ENCODE measurements at regions not wholly inside any gene's neighbourhood (a gene's known extent, or its start where the extent isn't known, plus 50 kb on each side); places are given as distances from the start of the nearest gene placed in this dataset.
"Not testable (repeated sequence)": the region's sequence is repeated elsewhere in the genome, so short reads cannot be mapped to it uniquely, and the experiment has no call there.

GRCh38 chr18:57954935-57955334 is 89.1 kb upstream of the NEDD4L start:
- DNase-seq (ENCODE audit: low read depth), result no peak

GRCh38 chr18:57953883-57954282 is 90.1 kb upstream of the NEDD4L start:
- no peak for DNase-seq (ENCODE audit: low read depth)

- no peak for DNase-seq (ENCODE audit: low read depth)
Measured at GRCh38 chr18:57951999-57952774, 91.8 kb upstream of the NEDD4L start.

DNA sequence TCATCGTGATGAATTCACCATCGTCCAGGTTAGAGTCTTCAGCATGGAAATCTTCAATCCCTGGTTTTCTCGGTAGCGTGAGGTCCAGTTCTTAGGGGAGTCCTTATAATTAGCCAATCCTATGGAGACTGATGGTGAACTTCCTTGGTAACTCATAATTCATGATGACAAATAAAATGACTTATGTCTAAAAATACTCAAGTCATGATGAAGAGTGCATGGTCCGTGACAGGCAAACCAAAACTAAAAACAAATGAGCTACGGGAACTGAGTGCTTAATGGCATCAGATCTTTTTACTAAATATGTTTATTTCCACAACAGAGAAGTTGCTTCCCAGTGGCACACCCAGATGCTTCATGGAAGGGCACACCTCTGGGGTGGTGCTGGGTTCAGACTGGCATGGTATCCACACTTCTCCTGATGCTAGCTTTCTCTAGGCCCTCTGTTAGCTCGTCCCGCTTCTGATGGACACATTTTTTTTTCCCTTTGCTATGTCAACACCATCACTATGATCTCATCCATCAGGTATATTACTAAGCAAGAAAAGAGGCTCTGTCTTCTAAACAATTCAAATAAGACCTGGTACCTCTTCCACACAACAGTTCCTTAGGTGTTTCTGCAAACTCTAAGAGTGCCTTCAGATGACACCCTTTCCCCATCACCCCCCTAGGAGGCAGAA is 92.8 kb upstream of the NEDD4L start:
- DNase-seq (ENCODE audit: low read depth), result no peak

DNA sequence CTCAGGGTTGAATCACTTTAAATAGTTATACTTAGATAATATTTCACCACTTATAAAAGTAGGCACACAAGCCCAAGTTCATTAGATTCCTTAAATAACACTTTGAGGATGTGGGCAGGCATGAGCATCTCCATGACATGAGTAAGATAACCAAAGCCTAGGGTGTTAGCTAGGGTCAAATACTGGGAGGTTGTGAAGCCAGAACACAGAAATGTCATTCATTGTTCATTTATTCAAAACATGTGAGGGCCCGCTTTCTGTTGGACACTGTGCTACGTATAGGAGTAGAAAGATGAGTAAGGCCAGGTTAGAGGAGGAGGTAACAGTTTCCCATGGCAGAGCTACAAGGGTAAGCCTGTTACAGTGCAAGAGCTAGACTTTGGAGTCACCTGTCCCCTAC is 93.5 kb upstream of the NEDD4L start:
- DNase-seq (ENCODE audit: low read depth), result peak; percentile 41

DNA sequence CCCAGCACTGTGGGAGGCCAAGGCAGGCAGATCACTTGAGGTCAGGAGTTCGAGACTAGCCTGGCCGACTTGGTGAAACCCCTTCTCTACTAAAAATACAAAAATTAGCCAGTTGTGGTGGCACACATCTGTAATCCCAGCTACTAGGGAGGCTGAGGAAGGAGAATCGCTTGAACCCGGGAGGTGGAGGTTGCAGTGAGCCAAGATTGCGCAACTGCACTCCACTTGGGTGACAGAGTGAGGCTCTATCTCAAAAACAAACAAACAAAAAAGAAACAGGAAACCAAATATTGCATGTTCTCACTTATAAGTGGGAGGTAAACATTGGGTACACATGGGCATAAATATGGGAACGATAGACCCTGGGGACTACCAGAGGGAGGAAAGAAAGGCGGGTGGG is 94.7 kb upstream of the NEDD4L start:
- not testable (repeated sequence) for DNase-seq (ENCODE audit: low read depth)

- DNase-seq (ENCODE audit: low read depth), result no peak
Measured at GRCh38 chr18:57947117-57947516, 96.9 kb upstream of the NEDD4L start.

DNA sequence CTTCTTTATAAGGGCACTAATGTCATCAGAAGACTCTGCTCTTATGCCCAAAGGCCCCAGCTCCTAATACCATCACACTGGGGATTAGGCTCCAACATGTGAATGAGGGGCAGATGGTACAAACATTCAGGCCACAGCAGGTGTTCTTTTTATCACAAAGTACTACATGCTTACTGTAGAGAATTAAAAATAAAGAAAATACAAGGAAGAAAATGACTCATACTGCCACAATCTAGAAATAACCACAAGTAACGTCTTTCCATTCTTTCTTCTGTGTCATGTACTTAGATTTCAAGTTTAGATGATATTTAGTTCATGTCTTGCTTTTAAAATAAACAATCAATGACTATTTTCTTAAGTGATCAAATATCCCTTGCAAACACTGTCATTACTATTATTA is 100.3 kb upstream of the NEDD4L start:
- DNase-seq (ENCODE audit: low read depth), result peak; percentile 81

DNA sequence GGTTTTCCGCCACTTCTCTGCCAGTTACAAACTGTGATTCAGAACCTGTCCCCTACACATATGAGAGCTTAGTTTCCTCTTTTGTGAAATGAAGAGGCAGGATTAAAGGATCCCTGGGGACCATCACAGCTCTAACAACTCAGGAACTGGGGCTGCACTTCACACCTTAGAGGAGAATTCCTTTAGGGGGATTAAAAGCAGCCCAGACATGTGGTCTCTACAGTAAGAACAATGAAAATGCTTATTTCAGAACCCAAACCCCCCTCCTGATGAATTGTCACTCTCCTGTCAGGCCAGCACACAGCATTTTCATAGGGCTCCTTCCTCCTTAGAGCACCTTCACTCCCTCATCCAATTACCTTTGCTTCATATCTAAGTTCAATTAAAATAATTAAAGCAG is 101.5 kb upstream of the NEDD4L start:
- no peak for DNase-seq (ENCODE audit: low read depth)

DNA sequence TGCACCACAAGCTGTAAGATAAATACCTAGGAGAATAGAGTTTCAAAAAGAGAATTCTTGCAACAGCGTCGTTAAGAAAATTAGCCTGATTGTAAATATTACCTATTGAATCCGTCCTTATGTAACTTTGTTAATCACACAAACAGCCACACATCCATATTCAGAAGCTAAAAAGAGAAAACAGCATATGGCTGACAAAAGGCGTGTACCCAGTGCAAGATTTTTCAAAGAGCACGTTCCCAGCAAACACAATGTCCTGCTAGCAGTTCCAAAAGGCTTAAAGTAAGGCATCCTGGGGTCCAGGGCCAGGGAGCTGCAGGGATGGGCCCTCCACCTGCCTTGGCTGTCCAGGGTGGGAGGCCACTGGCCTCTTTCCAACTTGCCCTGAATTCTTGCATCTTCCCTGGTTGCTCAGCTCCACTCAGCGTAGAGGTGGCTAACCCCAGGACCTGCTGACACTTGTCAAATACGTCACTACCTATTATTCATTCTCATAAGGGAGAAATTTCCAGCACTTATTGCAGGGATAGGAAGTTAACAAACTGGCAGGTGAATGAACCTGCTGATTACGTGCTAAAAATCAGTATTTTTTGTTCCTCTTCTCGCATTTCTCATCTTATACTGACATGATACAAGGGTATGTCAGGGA is 102.1 kb upstream of the NEDD4L start:
- no peak for DNase-seq (ENCODE audit: low read depth)

- no peak for DNase-seq (ENCODE audit: low read depth)
Measured at GRCh38 chr18:57940166-57940660, 103.8 kb upstream of the NEDD4L start.

DNA sequence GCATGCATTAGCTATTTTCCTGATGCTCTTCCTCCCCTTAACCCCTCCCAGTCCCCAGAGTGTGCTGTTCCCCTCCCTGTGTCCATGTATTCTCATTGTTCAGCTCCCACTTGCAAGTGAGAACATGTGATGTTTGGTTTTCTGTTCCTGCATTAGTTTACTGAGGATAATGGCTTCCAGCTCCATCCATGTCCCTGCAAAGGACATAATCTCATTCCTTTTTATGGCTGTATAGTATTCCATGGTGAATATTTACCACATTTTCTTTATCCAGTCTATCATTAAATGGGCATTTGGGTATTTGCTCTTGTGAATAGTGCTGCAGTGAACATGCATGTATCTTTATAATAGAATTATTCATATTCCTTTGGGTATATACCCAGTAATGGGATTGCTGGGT is 109.7 kb upstream of the NEDD4L start:
- DNase-seq (ENCODE audit: low read depth), result not testable (repeated sequence)

GRCh38 chr18:57931038-57931437 is 113.0 kb upstream of the NEDD4L start:
- DNase-seq (ENCODE audit: low read depth), result no peak

- no peak for DNase-seq (ENCODE audit: low read depth)
Measured at GRCh38 chr18:57930476-57930875, 113.5 kb upstream of the NEDD4L start.

GRCh38 chr18:57929922-57930321 is 114.1 kb upstream of the NEDD4L start:
- DNase-seq (ENCODE audit: low read depth), result no peak

DNA sequence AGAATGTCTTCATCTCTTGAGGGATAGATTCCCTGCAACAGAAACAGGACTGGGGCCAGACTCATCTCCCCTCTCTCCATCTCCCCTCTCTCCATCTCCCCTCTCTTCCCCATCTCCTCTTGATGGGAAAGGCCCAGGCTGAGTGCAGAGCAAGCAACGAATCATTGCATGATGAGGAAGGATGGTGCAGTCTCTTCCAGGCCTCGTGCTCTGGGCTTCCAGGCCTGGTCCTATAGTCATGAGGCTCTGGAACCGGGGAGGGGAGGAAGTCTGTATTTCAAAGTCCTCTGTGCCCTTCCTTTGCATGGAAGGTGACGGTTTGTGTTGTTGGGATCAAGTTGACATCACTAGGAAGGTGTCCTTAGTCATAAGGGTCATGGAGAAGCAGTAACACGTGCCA is 115.6 kb upstream of the NEDD4L start:
- no peak for DNase-seq (ENCODE audit: low read depth)

DNA sequence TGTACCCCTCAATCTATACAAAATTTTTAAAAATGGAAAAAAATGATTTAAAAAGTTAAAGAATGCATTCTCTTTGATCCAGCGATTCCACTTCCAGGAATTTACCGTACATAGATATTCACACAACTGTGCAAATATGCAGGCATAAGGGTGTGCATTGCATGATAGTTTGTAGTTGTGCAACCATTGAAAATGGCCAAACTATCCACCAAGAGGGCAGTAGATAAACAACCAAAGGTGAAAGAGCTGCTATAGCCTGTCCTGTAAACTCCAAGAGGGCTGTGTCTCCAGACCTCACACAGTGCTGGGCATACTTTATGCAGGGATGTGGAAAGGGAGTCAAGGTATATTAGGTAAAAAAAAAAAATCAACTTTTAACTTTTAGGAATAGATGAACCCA is 116.5 kb upstream of the NEDD4L start:
- no peak for DNase-seq (ENCODE audit: low read depth)

- peak; percentile 27 for DNase-seq (ENCODE audit: low read depth)
Measured at GRCh38 chr18:57925706-57926105, 118.3 kb upstream of the NEDD4L start.

- no peak for DNase-seq (ENCODE audit: low read depth)
Measured at GRCh38 chr18:57923611-57924010, 120.4 kb upstream of the NEDD4L start.

- no peak for DNase-seq (ENCODE audit: low read depth)
Measured at GRCh38 chr18:57922885-57923284, 119.8 kb upstream of the ATP8B1 start.

GRCh38 chr18:57921708-57922107 is 118.6 kb upstream of the ATP8B1 start:
- DNase-seq (ENCODE audit: low read depth), result peak; percentile 48

GRCh38 chr18:57920036-57920435 is 116.9 kb upstream of the ATP8B1 start:
- no peak for DNase-seq (ENCODE audit: low read depth)

DNA sequence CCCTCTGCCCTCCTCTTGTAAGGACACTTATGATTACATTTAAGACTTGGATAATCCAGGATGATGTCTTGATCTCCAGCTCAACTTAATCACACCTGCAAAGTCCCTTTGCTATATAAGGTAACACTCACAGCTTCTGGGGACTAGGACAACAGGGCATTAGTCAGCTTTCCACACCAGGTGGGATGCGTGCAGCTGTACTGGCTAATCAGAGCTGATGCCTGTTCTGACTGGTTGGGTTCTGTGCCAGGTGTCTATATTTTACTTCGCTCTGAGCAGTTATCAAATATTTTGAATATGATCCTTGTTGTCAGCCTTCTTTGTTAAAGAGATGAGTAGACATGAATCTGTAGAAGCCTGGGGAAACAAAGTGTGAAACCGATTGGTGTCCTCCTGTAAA is 115.5 kb upstream of the ATP8B1 start:
- DNase-seq (ENCODE audit: low read depth), result no peak

Measured in LHCN-M2 (cell line).